Prostate gland (tissue), 2 donors: ENCODE measurements at regions not wholly inside any gene's neighbourhood (a gene's known extent, or its start where the extent isn't known, plus 50 kb on each side); places are given as distances from the start of the nearest gene placed in this dataset.

Experiments used
- DNase-seq: peaks from one replicate; pipeline ENCODE4 v3.0.0-alpha.2; 2019; ENCODE audit warnings: low spot score
- H3K27ac ChIP-seq, 2 donors: fragments of 200-600 bp; sonication (generic); 2 replicates each; pipeline ENCODE4 v1.5.1; 2017 to 2019
- H3K27me3 ChIP-seq: fragments of 200-600 bp; sonication (generic); replicated peaks from 2 replicates; pipeline ENCODE4 v1.5.1; 2019; ENCODE audit not compliant: insufficient read depth
- H3K36me3 ChIP-seq, 2 donors: fragments of 200-600 bp; sonication (generic); 1 replicate in 1 of 2; 2 replicates in 1 of 2; pipeline versions ENCODE4 v1.5.1 to v1.8.1; 2017 to 2019
- H3K4me1 ChIP-seq: fragments of 200-600 bp; sonication (generic); replicated peaks from 2 replicates; pipeline ENCODE4 v1.5.1; 2019
- H3K4me3 ChIP-seq, 2 donors: fragments of 200-600 bp; sonication (generic); 2 replicates each; pipeline ENCODE4 v1.5.1; 2017 to 2019
- H3K9me3 ChIP-seq: fragments of 200-600 bp; sonication (generic); 2 replicates; pipeline ENCODE4 v1.5.1; 2017
- POLR2A ChIP-seq: fragments of 450-650 bp; IDR thresholded peaks from one replicate; pipeline ENCODE4 v1.6.1; 2016; ENCODE audit warnings: antibody characterized with exemption, mild to moderate bottlenecking
- POLR2AphosphoS5 ChIP-seq: sonication (generic); formaldehyde crosslinking; IDR thresholded peaks from one replicate; pipeline ENCODE4 v1.6.1; 2017; ENCODE audit warnings: antibody characterized with exemption
- WGBS: methylation state at CpG from one replicate; pipeline ENCODE4 v1.1.5; 2018; 5-methylcytosine and 5-hydroxymethylcytosine counted together
- intact Hi-C: fragments of 100-400 bp; cut with DNase I; formaldehyde crosslinking; loops from one replicate; pipeline ENCODE4 v1.14.2; 2022
- TF ChIP-seq, protein P1 (sequence below), 4 experiments: fragments of 200-600 bp in 2 of 4; fragments of 450-650 bp in 2 of 4; sonication (generic) in 2 of 4; IDR thresholded peaks; 1 replicate in 3 of 4; 2 replicates in 1 of 4; pipeline ENCODE4 v1.5.1; 2016 to 2019; ENCODE audit warnings: antibody characterized with exemption in 4 of 4, mild to moderate bottlenecking in 2 of 4, moderate library complexity in 2 of 4

DNA sequence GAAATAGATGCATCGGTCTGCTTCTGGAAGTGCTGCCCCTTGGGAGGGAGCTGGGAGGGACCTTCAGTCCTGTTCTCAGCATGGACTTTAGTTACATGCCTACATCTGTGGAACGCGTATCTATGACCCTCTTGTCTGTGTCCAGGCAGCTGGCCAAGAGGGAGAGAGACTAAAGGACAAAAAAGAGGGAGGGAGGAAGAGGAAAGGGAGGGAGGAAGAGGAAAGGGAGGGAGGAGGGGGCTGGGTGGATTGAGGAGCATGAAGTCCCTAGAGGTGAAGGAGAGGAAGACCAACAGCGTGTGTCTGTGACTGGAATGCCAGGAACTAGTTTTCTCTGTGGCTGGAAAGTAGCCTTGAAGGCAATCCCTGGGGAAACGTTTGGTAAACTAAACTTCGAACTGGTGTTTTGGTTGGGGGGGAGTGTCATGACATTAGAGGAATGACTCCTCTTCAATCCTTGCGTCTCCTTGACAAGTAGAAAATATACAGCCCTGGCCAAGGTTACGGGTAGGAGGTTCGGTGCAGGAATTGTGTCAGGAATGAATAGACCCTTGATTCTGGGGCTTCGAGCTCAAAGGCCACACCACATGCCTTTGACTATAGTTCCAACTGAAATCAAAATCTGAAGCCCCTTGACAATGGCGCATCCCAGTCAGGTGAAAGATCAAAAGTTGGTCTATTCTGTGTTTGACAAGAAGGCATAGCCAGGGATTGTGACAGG is 52.0 kb upstream of the PLEKHG1 start:
- Histone ChIP-seq H3K4me3 (no peak overlapping the region), H3K27me3 (no peaks in the 10 kb centered on the region), H3K27ac (no peak overlapping the region), H3K36me3 (no peaks in the 10 kb centered on the region), H3K4me1 (no peaks in the 10 kb centered on the region), H3K9me3 (no peaks in the 10 kb centered on the region)
- no peak for DNase-seq
- 78% methylated on average over 11 of the region's 11 CpGs for WGBS
- no peak for TF ChIP-seq POLR2A
- TF ChIP-seq, protein P1, sequence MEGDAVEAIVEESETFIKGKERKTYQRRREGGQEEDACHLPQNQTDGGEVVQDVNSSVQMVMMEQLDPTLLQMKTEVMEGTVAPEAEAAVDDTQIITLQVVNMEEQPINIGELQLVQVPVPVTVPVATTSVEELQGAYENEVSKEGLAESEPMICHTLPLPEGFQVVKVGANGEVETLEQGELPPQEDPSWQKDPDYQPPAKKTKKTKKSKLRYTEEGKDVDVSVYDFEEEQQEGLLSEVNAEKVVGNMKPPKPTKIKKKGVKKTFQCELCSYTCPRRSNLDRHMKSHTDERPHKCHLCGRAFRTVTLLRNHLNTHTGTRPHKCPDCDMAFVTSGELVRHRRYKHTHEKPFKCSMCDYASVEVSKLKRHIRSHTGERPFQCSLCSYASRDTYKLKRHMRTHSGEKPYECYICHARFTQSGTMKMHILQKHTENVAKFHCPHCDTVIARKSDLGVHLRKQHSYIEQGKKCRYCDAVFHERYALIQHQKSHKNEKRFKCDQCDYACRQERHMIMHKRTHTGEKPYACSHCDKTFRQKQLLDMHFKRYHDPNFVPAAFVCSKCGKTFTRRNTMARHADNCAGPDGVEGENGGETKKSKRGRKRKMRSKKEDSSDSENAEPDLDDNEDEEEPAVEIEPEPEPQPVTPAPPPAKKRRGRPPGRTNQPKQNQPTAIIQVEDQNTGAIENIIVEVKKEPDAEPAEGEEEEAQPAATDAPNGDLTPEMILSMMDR (IDR thresholded peaks at IDR 0.05), result no peak
- no peak for TF ChIP-seq POLR2AphosphoS5
- intact Hi-C loops, result no loop called here

DNA sequence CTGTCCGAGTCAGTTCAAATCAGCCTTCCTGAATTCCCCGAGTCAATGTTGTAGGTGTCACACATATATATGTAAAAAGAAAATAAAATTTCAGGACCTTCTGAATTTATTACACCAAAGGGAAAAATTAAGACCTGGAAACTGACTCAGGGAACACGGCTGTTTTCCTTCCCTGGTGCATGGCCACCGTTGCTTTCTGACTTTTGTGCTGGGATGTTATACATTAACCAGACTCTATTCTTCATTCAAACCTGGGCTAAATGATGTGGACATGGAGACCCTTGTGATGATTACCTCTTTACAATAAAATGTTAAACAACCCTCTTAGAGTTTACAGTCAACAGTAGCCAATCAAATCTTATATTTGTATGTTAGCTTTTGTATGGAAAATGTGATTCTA is 51.4 kb upstream of the PLEKHG1 start:
- Histone ChIP-seq H3K9me3 (no peaks in the 10 kb centered on the region), H3K4me3 (no peak overlapping the region), H3K27ac (no peak overlapping the region), H3K4me1 (no peaks in the 10 kb centered on the region), H3K36me3 (no peaks in the 10 kb centered on the region), H3K27me3 (no peaks in the 10 kb centered on the region)
- no peak for TF ChIP-seq POLR2A
- TF ChIP-seq, protein P1 (IDR thresholded peaks at IDR 0.05), result no peak
- TF ChIP-seq POLR2AphosphoS5, result no peak
- 88% methylated on average over 4 of the region's 4 CpGs for WGBS
- DNase-seq, result no peak
- intact Hi-C loops, result no loop called here

DNA sequence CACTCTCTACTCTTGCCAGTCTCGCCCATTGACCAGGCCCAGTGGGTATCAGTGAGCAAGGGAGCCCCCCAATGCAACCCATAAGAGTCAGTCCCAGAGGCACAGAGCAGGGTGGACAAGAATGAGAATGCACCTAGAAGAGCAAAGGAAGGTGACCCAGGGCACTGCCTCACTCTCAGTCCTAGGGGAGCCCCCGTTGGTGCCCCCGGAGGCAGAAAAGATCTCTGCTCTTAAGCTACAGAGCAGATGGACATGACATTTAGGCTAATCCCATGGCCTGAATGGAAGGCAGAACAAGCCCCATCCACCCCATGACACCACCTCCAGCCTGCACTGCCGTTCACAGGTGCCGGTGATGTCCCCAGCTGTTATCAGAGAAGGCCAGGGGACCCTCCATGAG is 50.7 kb upstream of the PLEKHG1 start:
- no peaks in the 10 kb centered on the region for H3K9me3 ChIP-seq
- WGBS, result 96% methylated on average over 5 of the region's 5 CpGs
- intact Hi-C loops, result no loop called here
- H3K27ac ChIP-seq, result no peak overlapping the region
- H3K27me3 ChIP-seq, result no peaks in the 10 kb centered on the region
- TF ChIP-seq POLR2AphosphoS5 (no peak), POLR2A (no peak)
- TF ChIP-seq, protein P1 (IDR thresholded peaks at IDR 0.05), result no peak
- no peak overlapping the region for H3K4me3 ChIP-seq
- no peak for DNase-seq
- H3K36me3 ChIP-seq, result no peaks in the 10 kb centered on the region
- no peaks in the 10 kb centered on the region for H3K4me1 ChIP-seq

DNA sequence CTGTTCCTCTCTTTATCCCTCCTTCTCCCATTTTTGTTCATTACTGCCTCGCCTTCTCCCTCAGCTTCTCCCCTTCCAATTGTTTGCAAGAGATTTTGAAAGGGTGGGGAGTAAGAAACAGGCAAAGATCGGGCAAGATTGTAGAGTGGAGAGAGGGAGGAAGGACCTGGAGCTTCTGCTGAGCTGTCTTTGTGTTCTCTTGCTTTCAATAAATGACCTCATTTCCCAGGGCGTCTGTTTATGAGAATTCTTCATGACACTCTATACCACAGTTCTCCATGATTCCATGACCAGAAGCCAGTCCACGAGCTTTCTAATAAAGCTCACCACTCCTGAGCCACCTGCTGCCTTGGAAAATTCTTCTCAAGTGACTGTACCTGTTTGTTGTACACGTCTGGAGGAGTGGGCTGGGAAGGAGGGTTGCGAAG is 50.0 kb upstream of the PLEKHG1 start:
- H3K27me3 ChIP-seq, result no peaks in the 10 kb centered on the region
- intact Hi-C loops, result no loop called here
- TF ChIP-seq POLR2AphosphoS5 (no peak), POLR2A (no peak)
- TF ChIP-seq, protein P1 (IDR thresholded peaks at IDR 0.05), result no peak
- no peaks in the 10 kb centered on the region for H3K4me1 ChIP-seq
- no peaks in the 10 kb centered on the region for H3K36me3 ChIP-seq
- no peak for DNase-seq
- no peaks in the 10 kb centered on the region for H3K9me3 ChIP-seq
- WGBS, result 66% methylated on average over 6 of the region's 6 CpGs
- no peak overlapping the region for H3K27ac ChIP-seq
- no peak overlapping the region for H3K4me3 ChIP-seq
